HG03064 (cell line): ENCODE measurements at regions not wholly inside any gene's neighbourhood (a gene's known extent, or its start where the extent isn't known, plus 50 kb on each side); places are given as distances from the start of the nearest gene placed in this dataset.

Source experiments
- ATAC-seq: cut with Tn5 transposase; IDR thresholded peaks from one replicate; pipeline ENCODE4 v1.9.1; 2021; ENCODE audit warnings: low read depth; ENCODE audit not compliant: unreplicated experiment

DNA sequence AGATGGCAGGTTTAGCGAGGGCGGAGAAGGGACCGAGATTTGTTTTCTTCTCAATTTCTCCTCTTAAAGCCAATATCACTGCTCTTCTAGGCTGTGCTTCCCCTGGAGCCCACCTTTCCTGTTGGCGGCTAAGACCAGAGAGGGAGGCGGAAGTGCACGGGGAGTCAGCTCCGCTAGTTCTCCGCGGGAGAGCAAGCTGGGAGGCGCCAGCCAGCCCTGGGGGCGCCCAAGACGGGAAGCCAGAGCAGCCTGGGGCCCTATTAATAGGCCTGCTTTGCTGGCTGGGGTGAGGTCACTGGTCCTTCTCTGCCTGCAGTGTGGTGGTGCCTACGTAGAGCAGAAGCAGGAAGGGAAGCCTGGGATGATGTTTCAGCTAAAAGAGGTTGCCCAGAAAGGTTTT, 61.6 kb downstream of the LSM5 start:
- no peak for ATAC-seq

DNA sequence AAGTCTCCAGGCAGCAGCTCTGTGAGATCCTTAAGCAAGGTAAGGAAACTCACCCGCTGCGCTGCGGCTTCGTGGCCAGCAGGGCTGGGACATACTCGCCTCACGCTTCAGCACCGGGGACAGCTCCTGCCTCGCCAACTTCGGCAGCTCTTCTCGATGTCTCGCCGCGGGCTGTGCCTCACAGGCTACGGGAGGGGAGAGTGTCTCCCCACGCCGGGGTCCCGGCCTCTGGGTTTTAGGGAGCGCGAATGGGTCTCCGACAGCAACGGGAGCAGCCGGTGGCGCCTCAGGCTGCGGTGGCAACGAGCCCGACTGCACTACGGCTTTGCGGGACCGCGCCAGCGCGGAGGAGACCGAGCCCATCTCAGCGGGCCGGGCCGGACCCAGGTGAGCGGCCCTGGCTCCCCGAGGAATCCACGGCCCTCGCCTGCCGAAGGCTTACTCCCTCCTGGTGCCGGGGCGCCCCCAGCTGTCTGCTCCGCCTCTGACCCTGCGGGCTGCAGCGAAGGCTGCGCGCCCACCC, 62.4 kb downstream of the LSM5 start:
- ATAC-seq: no peak

DNA sequence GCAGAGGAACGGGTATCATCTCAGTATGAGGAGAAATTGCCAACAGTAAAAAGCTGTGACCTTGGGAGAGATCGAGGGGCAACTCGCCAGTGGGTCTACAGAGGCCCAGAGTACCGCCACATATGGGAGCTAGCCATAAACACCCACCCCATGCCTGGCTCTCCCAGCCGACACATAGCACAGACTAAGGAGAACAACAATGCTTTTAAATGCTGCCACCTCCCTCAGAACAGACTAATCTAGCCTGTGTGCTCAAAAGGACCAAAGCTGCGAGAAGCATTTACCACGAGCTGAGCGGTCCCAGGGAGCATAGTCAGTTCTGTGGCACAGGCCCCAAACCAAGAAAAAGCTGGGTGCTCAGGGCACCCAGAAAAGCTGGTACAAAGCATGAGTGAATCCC, 73.3 kb downstream of the LSM5 start:
- no peak for ATAC-seq

DNA sequence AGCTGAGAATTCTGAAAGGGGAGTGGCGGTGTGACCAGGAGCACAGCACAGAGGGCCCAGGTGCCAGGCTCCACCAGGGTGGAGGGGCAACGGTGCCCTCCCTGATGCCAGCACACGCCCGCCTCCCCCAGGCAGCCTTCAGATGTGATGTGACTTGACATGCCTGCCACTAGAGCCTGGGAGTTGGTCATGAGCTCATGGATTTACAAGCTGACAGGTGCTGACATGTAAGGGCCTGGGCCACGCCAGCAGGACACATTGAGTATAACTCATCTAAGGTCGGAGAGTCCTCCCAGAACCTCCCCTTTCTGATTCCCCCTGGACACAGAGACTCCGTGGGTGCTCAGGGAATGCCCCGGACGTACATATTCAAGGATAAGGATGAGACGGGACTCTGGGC, 74.2 kb downstream of the LSM5 start:
- no peak for ATAC-seq

DNA sequence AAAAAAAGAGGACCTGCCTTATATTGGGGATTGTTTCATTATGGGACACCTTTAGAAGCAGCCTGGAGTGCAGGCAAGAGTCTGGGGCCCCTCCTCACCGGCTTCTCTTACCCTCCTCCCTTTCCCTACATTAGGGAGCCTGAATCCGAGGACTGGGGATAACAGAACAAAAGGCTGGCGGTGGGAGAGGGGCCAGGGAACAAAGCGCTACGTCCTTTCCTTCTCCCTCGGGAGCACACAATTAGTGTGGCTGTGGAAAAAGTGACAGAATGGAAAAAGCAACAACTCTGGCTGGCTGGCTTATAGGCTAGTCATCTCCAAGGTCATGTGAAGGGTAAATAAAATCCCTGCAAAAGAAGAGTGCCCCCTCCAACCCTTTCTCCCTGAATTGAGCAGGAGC, 74.7 kb downstream of the LSM5 start:
- ATAC-seq: no peak

DNA sequence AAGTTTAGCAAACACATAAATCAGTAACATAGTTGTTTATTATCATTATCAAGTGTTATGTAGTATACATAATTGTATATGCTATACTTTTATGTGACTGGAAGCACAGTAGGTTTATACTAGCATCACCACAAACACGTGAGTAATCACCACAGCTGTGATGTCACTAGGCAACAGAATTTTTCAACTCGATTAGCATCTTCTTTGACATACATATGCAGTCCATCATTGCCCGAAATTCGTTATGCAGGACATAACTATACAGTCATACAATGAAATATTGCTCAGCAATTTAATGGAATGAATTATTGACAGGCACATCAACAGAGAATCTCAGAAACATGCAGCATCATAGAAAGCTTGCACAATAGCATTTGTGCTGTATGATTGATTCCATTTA, 77.7 kb downstream of the LSM5 start:
- no peak for ATAC-seq

DNA sequence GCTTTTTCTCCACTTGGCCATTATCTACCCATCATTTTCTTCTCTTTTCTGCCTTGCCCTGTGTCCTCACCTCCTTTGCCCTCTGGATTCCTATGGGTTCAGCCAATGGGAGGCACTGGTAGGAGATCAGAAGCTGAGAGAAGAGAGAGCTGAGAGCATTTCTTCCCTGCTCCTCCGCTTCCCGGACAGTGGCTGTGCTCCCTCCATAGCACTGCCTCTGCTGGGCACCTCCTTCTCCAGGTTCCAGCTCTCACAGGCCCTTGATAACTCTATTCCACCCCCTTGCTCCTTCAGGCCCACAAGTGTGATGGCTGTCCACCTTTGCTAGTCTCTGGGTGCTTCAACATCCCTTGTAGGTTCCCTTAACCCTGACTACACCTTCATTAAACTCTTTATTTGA, 79.6 kb downstream of the LSM5 start:
- ATAC-seq: no peak

DNA sequence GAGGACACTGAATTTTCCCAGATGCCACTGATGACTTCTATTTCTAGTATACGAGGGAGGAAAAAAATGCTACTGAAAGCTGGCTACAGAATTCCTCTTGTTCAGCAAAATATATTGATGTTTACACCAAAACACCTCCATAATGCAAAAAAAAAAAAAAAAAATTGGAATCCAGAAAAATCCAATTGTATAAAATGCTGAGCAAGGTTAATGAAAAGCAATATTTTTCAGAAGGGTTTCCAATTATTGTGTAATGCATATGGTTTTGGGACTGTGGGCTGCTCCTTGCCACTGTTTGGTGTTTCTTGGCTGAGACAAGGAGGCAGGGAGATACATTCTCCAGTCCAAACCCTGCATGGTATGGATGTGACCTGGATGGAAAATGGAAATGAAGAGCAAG, 83.8 kb downstream of the LSM5 start:
- no peak for ATAC-seq

DNA sequence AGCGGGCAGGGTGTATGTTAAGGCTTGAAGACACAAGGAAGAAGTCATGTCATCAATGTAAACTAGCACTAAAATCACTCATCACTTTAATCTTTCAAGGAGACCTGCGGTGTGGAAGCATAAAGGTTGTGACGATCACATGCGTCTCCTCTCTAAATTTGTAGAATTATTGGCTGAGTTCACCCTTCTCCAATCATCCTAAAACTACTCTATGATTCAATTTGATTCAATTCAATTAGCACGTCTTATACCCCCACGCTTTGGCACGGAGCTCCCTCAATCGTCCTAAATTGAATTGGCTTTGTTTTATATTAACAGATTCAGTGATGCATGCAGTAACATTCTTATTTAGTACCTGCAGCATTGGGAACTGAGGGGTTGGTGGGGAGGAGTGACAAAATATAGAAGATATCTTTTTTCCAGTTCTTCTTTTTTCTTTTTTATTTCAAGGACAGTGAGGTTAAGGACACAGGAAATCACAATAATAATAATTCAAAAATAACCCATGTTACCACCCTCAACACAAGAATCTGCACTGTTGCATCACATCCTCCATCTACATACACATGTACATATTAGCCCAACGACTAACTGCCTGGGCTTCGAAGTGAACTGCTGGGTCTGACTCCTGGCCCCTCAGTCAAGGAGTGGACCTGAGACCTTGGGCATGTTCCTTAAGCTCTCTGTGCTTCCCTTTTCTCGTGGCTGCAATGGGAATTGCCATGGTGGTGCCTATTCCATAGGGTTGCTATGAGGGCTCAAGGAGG, 86.5 kb downstream of the LSM5 start:
- ATAC-seq: no peak

DNA sequence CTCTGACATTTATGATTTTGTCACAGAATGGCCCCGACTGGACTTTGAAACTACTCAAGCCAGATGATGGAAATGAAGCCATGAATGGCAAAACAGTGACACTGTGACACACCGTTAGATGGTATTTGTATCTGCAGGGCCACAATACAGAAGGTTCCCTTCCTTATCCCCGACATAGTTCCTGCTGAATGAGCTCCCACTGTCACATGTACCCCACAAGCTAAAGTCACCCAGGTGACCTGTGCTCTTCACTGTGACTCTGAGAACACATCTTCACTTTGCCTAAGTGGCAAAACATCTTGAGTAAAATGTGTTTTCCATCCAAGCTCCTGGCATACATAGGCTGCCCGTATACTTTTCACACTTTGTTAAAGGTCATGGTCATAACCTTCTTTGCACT, 89.5 kb downstream of the LSM5 start:
- ATAC-seq: no peak

DNA sequence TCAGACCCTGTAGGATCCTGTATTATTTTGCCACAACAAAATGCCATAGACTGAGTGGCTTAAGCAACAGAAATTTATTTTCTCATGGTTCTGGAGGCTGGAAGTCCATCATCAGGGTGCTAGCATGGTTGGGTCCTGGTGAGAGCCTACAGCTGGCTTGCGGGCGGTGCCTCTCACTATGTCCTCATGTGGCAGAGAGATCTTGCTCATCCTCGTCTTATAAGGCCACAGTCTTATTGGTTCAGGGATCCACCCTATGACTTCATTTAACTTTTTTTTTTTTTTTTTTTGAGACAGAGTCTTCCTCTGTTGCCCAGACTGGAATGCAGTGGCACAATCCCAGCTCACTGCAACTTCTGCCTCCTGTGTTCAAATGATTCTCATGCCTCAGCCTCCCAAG, 90.9 kb downstream of the LSM5 start:
- no peak for ATAC-seq

DNA sequence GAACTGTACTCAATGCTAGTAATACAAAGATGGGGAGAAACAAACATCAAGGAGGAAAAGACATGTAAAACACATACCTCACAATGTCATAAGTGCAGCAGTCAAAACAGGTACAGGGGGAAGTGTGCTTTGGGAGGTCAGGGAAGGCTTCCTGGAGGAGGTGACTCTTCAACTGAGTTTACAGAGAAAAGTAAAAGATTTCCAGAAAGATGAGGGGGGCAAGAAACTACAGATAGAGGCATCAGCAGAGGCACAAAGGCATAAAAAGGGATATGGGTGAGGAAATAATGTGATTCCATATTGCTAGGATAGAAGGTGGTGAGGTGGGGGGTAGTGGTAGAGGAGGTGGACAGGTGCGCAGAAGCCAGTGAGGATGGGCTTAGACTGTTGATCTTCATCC, 95.0 kb downstream of the LSM5 start:
- no peak for ATAC-seq

DNA sequence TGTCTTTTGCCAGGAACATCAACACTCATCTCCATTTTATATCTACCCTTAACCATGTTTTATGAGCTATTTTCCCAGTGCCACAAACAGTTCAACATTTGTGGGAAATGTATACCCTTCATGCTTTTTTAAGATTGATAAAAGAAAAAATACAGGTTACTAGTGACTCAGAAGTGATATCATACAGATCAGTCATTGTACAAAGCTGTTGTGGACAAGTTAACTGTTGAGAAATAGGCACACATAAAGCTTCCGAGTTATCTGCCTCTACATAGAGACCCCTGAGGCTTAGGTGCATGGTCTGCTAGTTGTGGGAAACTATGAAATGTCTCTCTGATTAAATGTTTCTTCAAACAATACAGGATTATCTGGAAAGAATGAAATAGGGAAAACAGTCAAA, 96.3 kb downstream of the LSM5 start:
- no peak for ATAC-seq

DNA sequence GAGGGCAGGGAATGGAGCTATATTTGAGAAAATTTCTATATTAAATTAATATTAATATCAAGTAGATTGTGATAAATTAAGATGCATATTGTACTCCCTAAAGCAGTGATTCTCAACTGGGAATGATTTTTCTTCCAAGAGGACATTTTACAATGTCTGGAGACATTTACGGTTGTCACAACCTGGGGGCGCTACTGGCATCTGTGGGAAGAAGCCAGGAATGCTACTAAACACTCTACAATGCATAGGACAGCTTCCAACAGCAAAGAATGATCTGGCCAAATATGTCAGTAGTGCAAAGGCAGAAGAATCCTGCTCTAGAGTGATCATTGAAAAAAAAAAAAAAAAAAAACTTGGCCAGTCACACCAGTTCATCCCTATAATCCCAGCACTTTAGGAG, 100.0 kb downstream of the LSM5 start:
- no peak for ATAC-seq

DNA sequence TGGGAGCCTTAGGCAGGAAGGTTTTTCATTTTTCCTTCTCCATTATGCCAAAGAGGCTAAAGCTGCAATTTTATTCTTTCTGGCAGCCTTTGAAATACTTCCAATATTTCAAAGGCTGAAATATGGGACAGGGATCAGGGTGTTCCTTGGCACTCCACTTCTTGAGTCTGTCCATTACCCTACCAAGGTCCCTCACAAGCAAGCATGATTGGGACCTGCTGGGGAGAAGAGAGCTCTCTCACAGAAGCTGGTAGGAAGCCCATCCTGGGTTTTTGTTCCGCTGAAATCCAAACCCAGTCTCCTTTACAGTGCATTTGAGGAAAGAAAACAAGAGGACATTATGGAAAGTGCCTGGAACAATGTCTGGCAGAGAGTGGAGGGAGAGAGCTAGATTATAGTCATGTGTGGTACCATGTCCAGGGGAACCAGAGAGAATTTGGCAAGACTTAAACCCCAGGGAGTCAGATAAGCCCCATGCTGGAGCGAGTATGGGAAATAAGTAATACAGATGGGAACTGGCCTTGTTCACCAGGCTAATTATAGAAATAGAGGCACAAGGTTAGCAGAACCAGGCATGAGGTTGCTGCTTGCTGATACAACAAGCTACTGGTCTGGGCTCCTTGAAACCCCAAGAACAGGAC, 104.7 kb downstream of the LSM5 start:
- ATAC-seq: no peak

DNA sequence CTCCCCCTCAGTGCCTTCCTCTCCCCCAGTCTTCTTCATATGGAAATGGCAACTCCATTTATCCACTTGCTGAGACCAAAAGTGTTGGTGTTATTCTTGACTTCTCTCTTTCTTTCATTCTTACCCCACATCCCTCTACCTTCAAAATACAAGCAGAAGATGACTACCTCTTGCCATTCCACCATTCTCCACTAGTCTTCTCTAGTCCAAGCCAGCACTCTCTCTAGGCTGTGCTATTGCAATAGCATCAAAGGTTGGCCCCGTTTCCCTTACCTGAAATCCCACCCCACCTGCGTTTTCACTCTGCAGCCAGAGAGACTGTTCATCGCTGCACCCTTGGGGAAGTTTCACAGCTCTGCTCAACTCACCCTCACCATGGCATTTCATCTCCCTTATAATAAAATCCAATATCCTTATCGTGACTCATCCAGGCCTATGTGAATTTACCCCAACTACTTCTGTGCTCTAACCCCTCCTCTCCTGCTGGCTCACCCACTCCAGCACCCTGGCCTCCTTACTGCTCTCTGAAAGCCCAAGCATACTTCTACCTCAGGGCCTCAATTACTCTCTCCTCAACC, 109.1 kb downstream of the LSM5 start:
- ATAC-seq: no peak

DNA sequence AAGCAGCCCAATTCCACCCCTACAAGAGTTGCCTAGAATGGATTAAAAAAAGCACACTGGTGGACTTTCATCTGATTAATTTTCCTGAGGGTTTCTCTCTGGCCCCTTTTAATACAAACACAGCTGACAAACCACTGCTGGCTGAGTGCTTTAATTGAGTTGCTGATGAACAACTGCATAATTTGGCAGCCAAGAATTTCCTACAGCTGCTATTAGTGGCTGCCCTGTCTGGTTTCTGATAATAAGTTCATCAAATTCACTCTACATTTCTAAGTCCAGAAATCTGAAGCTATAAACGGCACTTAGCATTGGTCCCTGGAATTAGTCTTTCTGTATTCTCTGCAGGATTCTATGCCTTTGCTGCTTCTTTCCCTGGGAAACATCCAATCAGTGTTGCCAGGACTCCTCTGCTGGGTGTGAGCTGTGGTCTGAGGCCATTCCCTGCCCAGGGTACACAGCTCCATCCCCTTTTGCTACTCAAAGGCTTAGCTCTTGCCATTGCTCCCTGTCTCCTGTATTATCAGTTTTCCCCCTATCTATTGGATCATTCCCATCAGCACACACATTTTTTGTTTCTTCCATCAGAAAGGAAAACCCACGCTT, 110.6 kb downstream of the LSM5 start:
- ATAC-seq: no peak

DNA sequence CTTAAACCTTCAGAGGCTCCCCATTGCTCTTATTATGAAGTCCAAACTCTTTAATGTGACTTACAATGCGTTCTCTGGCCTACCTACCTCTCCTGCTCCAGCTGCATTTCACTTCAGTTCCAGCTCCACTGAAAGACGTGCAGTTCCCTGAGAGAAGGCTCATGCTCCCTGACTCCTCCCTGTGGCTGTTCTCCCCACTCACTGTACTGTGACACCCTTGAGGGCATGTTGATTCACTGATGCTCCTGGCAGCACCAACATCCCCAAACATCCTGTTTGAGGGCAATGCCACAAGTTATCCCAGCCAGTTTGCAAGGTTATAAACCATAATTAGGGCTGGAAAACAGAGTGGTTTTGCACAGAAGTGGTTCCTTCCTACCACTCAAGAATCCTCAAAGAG, 111.2 kb downstream of the LSM5 start:
- ATAC-seq: no peak

DNA sequence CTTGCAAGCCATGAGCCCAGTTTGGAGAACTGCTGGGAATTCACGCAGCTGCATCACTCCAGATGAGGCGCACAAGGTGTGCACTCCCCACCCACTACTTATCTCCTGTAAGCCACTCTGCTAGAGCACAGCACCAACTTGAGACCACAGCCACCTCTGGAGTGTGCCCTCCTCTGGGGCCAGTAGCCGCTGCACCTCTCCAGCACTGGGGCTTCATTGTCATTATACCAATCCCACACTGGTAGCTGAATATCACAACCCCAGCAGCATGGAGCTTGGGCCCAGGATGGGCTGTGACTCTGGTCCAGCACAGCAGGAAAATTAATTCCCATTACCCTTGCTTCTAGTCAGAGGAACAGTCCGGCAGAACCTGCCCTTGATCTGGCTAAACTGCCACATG, 125.6 kb downstream of the LSM5 start:
- ATAC-seq: no peak

DNA sequence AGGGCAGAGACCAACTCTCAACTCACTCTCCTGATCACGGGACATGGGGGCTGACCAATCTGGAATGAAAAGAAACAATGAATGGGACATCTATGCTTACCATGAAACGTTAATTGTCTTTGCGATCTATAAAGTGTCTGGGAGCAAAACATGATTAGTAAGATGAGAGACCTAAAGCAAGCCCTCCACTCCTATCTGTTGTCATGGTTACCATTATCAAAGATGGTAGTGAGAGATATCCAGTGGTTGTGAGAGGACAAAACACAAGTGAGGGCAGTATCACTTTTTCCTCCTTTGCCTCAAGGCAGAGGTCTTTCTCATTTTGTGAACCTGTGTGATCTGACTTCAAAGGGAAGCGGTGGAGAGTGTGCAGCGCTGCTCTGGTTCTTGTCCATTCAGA, 130.1 kb downstream of the LSM5 start:
- no peak for ATAC-seq

DNA sequence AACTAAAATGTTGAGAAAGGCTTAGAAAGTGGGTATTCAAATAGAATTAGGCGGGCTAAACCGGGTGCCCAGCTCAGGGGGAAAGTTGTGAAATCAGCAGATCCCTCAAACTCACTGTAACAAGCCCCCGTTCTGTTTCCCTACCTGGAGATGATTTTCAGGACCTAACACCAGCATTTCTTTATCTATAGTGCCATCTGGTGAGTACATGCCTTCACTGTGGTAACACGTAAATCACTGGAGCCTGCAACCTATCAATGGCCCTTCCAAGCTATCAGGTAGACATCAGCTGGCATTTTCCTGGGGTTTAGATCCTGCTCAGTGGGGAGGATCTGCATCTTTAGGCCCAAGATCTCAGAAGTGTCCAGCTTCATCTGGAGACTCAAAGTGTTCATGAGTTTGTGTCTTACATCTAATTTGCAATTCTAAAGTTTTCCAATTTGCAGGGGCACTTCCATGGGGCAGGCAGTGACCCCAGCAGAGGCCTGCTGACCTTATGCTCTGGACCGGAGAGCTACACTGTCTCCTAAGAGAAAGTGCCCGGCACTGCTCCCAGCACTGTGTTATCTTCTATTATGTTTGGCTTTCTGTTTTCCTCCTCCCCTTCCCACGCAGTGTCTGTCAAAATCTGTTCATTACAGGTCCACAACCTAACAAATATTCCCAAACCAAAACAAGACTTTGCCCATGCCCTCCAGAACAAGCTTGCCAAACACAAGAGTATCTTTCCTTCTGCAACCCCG, 132.5 kb downstream of the LSM5 start:
- ATAC-seq: no peak
